Activated CD4-positive, alpha-beta T cell treated with anti-CD3 and anti-CD28 coated beads, Interleukin-2, amount 10 ng/mL, durations not matched to agents 24 days and 14 days (primary cell): ENCODE measurements at regions not wholly inside any gene's neighbourhood (a gene's known extent, or its start where the extent isn't known, plus 50 kb on each side); places are given as distances from the start of the nearest gene placed in this dataset.

ENCODE experiments used
- DNase-seq: peaks from one replicate; pipeline ENCODE4 v3.0.0; 2022
- H3K27ac Mint-ChIP-seq: one replicate; pipeline ENCODE4 v1.8.0; 2022; ENCODE audit warnings: mild to moderate bottlenecking, mixed read lengths
- H3K27me3 Mint-ChIP-seq: one replicate; pipeline ENCODE4 v1.8.0; 2022; ENCODE audit warnings: mixed read lengths
- H3K36me3 Mint-ChIP-seq: one replicate; pipeline ENCODE4 v1.8.0; 2022; ENCODE audit warnings: low read depth, mild to moderate bottlenecking, mixed read lengths
- H3K4me1 Mint-ChIP-seq: one replicate; pipeline ENCODE4 v1.8.0; 2021; ENCODE audit warnings: mixed read lengths
- H3K4me3 Mint-ChIP-seq: one replicate; pipeline ENCODE4 v1.8.0; 2022; ENCODE audit warnings: mild to moderate bottlenecking, moderate library complexity, mixed read lengths
- H3K9me3 Mint-ChIP-seq: one replicate; pipeline ENCODE4 v1.8.0; 2021; ENCODE audit warnings: mixed read lengths
- intact Hi-C: fragments of 100-400 bp; cut with micrococcal nuclease; formaldehyde crosslinking; loops from one replicate; pipeline ENCODE4 v1.15.1; 2023

DNA sequence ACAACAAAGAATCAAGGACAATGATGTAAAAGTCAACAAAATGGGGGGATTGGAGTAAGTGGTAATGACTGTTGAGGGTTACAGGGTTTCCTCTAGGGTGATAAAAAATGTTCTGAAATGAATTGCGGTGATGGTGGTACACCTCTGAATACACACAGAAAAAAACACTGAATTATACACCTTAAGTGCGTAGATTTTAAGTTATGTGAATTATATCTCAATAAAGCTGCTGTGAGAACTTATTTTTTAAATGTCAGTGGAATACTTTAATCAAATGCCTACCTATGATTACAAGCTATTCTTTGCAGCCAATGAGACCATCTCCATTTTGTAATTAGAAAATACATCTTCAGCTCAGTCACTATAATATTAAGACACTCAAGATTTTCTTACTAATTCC, 53.5 kb downstream of the ZNF608 start:
- no peaks in the 10 kb centered on the region for H3K4me1 Mint-ChIP-seq
- no peak overlapping the region for H3K27ac Mint-ChIP-seq
- DNase-seq: no peak
- H3K4me3 Mint-ChIP-seq: no peak overlapping the region
- intact Hi-C loops: no loop called here
- H3K36me3 Mint-ChIP-seq: no peaks in the 10 kb centered on the region
- H3K27me3 Mint-ChIP-seq: no peaks in the 10 kb centered on the region
- no peaks in the 10 kb centered on the region for H3K9me3 Mint-ChIP-seq

DNA sequence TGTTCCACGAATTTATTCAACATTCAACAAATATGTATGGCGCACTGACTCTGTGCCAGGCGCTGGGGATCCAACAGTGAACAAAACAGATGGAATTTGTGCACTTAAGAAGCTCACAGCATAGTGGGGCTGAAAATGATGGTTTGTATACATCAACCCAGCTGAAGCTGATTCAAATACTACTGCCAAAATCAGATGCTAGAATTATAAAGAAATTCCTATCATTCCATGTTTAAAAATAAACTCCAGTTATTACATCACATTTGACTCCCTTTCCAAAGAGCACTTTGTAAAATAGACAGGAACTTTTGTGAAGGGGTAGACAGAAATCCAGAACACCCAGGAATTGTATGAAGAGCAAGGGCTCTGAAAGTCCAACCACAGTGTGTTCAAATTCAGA, 54.1 kb downstream of the ZNF608 start:
- intact Hi-C loops: no loop called here
- Mint-ChIP-seq H3K27ac (no peak overlapping the region), H3K36me3 (no peaks in the 10 kb centered on the region), H3K9me3 (no peaks in the 10 kb centered on the region), H3K27me3 (no peaks in the 10 kb centered on the region), H3K4me1 (no peaks in the 10 kb centered on the region), H3K4me3 (no peak overlapping the region)
- no peak for DNase-seq

- no peaks in the 10 kb centered on the region for H3K4me1 Mint-ChIP-seq
- H3K27ac Mint-ChIP-seq: no peak overlapping the region
- no peaks in the 10 kb centered on the region for H3K27me3 Mint-ChIP-seq
- intact Hi-C loops: no loop called here
- no peak for DNase-seq
- no peak overlapping the region for H3K4me3 Mint-ChIP-seq
- H3K9me3 Mint-ChIP-seq: no peaks in the 10 kb centered on the region
- no peaks in the 10 kb centered on the region for H3K36me3 Mint-ChIP-seq
Observed at GRCh38 chr5:124689653-124690052, 56.8 kb downstream of the ZNF608 start.

DNA sequence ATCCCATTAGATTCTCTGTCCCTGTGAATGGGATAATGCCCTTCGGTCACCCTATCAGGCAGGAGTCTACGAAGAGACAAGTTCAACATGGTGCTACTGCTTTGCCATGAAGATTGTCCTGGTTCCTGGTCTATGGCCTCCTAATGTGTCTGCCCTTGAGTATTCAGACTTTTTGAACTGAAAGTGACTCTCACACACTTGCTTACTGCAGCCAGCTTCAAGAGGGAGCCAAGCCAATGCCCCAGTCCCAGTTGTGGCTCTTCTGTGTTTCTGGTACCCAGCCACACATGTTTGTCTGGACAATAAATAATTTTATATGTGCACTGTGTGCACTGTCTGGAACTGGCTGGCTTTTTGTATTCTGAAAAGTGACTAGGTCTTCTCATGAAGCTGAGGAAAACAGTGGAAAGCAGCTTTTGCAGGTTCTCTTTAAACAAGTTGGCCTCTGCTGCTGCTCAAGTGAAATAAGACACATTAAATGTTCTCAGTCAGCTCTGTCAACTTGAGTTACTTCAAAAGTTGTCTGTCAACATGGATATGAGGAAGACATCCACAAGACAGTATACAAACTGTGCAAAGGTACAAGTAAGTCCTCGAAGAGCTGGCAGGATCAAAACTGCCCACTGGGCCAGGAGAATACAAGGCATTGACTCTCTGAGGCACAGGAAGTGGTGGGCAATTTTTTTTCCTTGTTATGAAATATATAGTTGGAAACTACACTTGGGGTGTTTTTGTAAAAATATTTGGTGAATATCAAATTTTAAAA, 60.0 kb downstream of the ZNF608 start:
- no peak overlapping the region for H3K27ac Mint-ChIP-seq
- no peak for DNase-seq
- H3K4me3 Mint-ChIP-seq: no peak overlapping the region
- H3K36me3 Mint-ChIP-seq: no peaks in the 10 kb centered on the region
- intact Hi-C loops: no loop called here
- no peaks in the 10 kb centered on the region for H3K9me3 Mint-ChIP-seq
- H3K27me3 Mint-ChIP-seq: no peaks in the 10 kb centered on the region
- no peaks in the 10 kb centered on the region for H3K4me1 Mint-ChIP-seq

- Mint-ChIP-seq H3K36me3 (no peaks in the 10 kb centered on the region), H3K9me3 (no peaks in the 10 kb centered on the region), H3K27me3 (peaks cover 1% of the 10 kb centered on the region), H3K27ac (no peak overlapping the region), H3K4me3 (no peak overlapping the region), H3K4me1 (no peaks in the 10 kb centered on the region)
- DNase-seq: no peak
- intact Hi-C loops: no loop called here
Observed at GRCh38 chr5:124685404-124685930, 61.0 kb downstream of the ZNF608 start.

GRCh38 chr5:124683917-124684555, 62.4 kb downstream of the ZNF608 start:
- Mint-ChIP-seq H3K4me3 (no peak overlapping the region), H3K9me3 (no peaks in the 10 kb centered on the region), H3K27me3 (peaks cover 1% of the 10 kb centered on the region), H3K27ac (no peak overlapping the region), H3K4me1 (no peaks in the 10 kb centered on the region), H3K36me3 (no peaks in the 10 kb centered on the region)
- DNase-seq: no peak
- intact Hi-C loops: no loop called here

DNA sequence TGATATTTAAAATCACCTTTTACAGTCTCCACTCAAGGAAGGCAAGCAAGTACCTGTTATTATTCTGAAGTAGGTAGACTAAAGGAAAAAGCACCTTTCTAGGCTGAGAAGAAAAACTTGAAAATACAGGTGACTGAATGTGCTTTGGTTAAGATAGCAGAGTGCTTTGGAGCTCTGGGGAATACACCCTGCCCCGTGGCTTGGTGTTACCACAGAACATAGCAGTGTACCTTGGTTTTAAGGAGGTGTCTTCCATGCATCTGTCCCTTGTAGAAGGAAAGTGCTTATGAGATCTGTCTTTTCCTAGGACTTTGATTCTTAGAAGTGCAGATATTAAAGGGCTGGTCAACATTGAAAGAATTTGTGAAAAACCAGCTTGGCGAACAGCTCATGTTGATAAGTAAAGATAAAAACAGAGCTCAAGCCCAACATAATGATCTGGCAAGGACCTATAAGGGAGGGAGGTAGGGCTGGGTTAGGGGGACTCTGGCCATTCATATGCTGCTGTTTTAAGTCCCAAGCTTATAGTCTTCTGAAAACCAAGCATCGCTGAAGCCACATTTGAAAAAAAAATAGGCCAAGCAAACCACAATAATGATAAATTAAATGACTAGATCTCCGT, 66.8 kb downstream of the ZNF608 start:
- no peaks in the 10 kb centered on the region for H3K9me3 Mint-ChIP-seq
- intact Hi-C loops: no loop called here

DNA sequence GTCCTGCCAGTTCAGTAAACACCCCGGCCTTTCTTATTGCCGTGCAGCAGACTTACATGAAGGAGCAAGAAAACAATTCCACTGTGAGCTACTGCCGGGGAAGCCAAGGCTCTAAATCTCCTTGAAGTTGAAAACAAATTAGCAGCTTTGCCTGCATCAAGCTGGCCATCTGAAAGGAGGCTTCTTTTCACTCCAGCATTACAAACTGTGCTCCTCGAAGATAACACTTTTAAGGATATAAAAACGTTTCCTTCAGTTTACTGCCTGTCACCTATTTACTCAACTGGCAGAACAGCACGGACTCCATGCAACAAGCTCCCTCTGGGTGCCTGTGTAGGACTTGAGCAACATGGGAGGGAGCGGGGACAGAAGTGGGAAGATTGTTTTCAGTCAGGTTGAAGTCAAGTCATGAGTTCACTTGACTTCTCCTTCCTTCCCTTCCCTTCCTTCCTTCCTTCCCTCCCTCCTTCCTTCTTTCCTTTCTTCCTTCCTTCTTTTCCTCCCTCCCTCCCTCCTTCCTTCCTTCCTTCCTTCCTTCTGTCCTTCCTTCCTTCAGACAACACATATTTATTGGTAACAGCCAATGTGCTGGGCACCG, 67.4 kb downstream of the ZNF608 start:
- intact Hi-C loops: no loop called here
- H3K27ac Mint-ChIP-seq: no peak overlapping the region
- no peak for DNase-seq
- peaks cover 1% of the 10 kb centered on the region for H3K27me3 Mint-ChIP-seq
- no peaks in the 10 kb centered on the region for H3K4me1 Mint-ChIP-seq
- H3K9me3 Mint-ChIP-seq: no peaks in the 10 kb centered on the region
- H3K4me3 Mint-ChIP-seq: no peak overlapping the region
- H3K36me3 Mint-ChIP-seq: no peaks in the 10 kb centered on the region

More for the DNA sequence above, 66.8 kb downstream of the ZNF608 start:
- H3K4me1 Mint-ChIP-seq: no peaks in the 10 kb centered on the region
- no peak overlapping the region for H3K27ac Mint-ChIP-seq
- H3K4me3 Mint-ChIP-seq: no peak overlapping the region
- no peaks in the 10 kb centered on the region for H3K36me3 Mint-ChIP-seq
- DNase-seq: no peak
- H3K27me3 Mint-ChIP-seq: peaks cover 1% of the 10 kb centered on the region

DNA sequence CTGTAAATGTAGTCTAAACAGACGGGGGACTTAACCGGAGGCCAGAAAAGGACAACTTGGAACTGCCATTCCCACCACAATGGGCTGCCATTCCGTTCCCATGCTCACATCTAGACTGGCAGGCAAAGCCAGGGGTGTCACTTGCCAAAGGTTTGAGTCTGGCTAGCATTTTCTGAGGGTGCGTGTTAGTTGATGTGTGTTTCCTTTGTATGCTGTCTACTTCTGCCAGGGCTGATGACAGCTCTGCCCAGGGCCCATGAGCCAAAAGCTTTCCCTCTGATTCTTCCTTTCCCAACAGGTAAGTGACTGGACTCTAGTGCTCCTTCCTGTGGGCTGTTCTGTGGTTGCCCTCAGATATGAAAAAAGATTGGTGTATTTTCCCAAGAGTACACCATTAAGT, 68.0 kb downstream of the ZNF608 start:
- DNase-seq: no peak
- no peaks in the 10 kb centered on the region for H3K36me3 Mint-ChIP-seq
- H3K4me1 Mint-ChIP-seq: no peaks in the 10 kb centered on the region
- intact Hi-C loops: no loop called here
- no peak overlapping the region for H3K27ac Mint-ChIP-seq
- no peak overlapping the region for H3K4me3 Mint-ChIP-seq
- peaks cover 1% of the 10 kb centered on the region for H3K27me3 Mint-ChIP-seq
- no peaks in the 10 kb centered on the region for H3K9me3 Mint-ChIP-seq

- no peak overlapping the region for H3K27ac Mint-ChIP-seq
- H3K4me3 Mint-ChIP-seq: no peak overlapping the region
- H3K4me1 Mint-ChIP-seq: no peaks in the 10 kb centered on the region
- no peaks in the 10 kb centered on the region for H3K9me3 Mint-ChIP-seq
- intact Hi-C loops: no loop called here
- no peak for DNase-seq
- peaks cover 1% of the 10 kb centered on the region for H3K27me3 Mint-ChIP-seq
- H3K36me3 Mint-ChIP-seq: no peaks in the 10 kb centered on the region
Observed at GRCh38 chr5:124677374-124678351, 68.8 kb downstream of the ZNF608 start.

DNA sequence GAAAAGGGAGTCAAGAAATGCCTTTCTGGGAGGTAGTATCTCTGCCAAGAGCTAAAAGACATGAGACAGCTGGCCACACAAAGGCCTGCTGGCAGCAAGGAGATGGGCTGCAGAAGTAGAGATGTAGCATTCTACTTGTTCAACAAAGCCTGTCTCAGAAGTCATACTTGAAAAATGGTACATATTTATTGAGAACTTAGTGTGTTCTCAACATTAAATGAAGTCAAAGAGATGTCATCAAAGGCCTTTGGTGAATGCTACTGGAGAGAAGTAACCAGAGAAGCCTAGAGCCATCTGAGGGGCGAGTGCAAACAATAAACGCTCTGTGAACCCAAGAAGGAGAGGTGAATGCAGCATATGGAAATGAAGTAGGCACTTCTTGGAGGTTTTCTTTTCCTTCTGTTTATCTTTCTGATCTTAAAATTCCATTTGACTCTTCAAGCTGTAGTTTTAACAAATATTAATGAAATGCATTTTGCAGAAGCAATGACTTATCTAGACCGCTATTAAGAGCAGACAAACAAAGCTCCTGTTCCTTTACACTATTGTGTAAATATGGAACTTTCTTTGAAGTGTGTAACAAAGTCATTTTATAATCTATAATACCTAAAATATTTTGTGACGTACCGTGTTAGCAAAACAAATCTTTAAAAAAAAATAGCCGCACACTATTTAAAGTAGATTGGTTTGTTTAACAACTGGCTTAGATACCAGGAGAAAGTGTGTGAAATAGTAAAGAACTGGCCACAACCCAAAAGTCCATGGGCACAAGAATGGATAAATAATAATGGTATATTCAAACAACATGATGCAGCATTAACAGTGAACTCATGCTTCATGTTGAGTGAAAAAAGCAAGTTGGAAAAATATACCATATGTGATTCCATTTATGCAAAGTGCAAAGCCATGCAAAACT, 70.2 kb downstream of the ZNF608 start:
- Mint-ChIP-seq H3K4me3 (no peak overlapping the region), H3K27ac (no peak overlapping the region), H3K36me3 (no peaks in the 10 kb centered on the region), H3K4me1 (no peaks in the 10 kb centered on the region), H3K27me3 (peaks cover 1% of the 10 kb centered on the region), H3K9me3 (no peaks in the 10 kb centered on the region)
- intact Hi-C loops: no loop called here
- no peak for DNase-seq

- Mint-ChIP-seq H3K4me3 (no peak overlapping the region), H3K9me3 (no peaks in the 10 kb centered on the region), H3K27ac (no peak overlapping the region), H3K27me3 (no peaks in the 10 kb centered on the region), H3K36me3 (no peaks in the 10 kb centered on the region), H3K4me1 (no peaks in the 10 kb centered on the region)
- no peak for DNase-seq
- intact Hi-C loops: no loop called here
Observed at GRCh38 chr5:124671193-124671592, 75.2 kb downstream of the ZNF608 start.
